GM18909 (cell line): ENCODE measurements at regions not wholly inside any gene's neighbourhood (a gene's known extent, or its start where the extent isn't known, plus 50 kb on each side); places are given as distances from the start of the nearest gene placed in this dataset.

Source experiments
- ATAC-seq: cut with Tn5 transposase; IDR thresholded peaks from one replicate; pipeline ENCODE4 v1.9.1; 2021; ENCODE audit warnings: mild to moderate bottlenecking; ENCODE audit not compliant: unreplicated experiment, poor library complexity

GRCh38 chr6:99852031-99852430 lies 142.0 kb downstream of the MCHR2 start:
- ATAC-seq: no peak

GRCh38 chr6:99867026-99867425 lies 127.0 kb downstream of the MCHR2 start:
- ATAC-seq: no peak

- ATAC-seq: peak; percentile 90
Observed at GRCh38 chr6:99868074-99868702, 125.8 kb downstream of the MCHR2 start.
